Esophagus squamous epithelium (tissue), 5 donors: ENCODE measurements at regions not wholly inside any gene's neighbourhood (a gene's known extent, or its start where the extent isn't known, plus 50 kb on each side); places are given as distances from the start of the nearest gene placed in this dataset.

Experiments
- DNase-seq: peaks from one replicate; lab custom pipeline; 2025; lab: John Stamatoyannopoulos, UW
- H3K27ac ChIP-seq, 4 donors: fragments of 200-600 bp; sonication (generic); one replicate each; pipeline ENCODE4 v1.5.1; 2016 to 2019; ENCODE audit warnings: mild to moderate bottlenecking in 1 of 4
- H3K27me3 ChIP-seq, 4 donors: fragments of 200-600 bp; sonication (generic); 1 replicate in 3 of 4; 2 replicates in 1 of 4; pipeline versions ENCODE4 v1.5.1 to v1.6.0; 2017 to 2021; ENCODE audit warnings: antibody characterized with exemption in 1 of 4
- H3K36me3 ChIP-seq, 3 donors: fragments of 200-600 bp; sonication (generic); one replicate each; pipeline ENCODE4 v1.5.1; 2016 to 2019
- H3K4me1 ChIP-seq, 3 donors: fragments of 200-600 bp; sonication (generic); one replicate each; pipeline ENCODE4 v1.5.1; 2017 to 2019
- H3K4me3 ChIP-seq, 4 donors: fragments of 200-600 bp; sonication (generic); 1 replicate in 3 of 4; 2 replicates in 1 of 4; pipeline ENCODE4 v1.5.1; 2016 to 2019; ENCODE audit warnings: mild to moderate bottlenecking in 2 of 4, moderate library complexity in 1 of 4
- H3K9me3 ChIP-seq, 3 donors: fragments of 200-600 bp; sonication (generic); one replicate each; pipeline ENCODE4 v1.5.1; 2016 to 2019
- POLR2A ChIP-seq, 4 donors: fragments of 450-650 bp; IDR thresholded peaks; one replicate each; pipeline ENCODE4 v1.6.1; 2017; ENCODE audit warnings: antibody characterized with exemption in 4 of 4, mild to moderate bottlenecking in 4 of 4, moderate library complexity in 3 of 4
- WGBS, 2 donors: methylation state at CpG; one replicate each; pipeline ENCODE4 v1.1.5; 2018; 5-methylcytosine and 5-hydroxymethylcytosine counted together
- intact Hi-C: fragments of 100-400 bp; cut with DNase I; formaldehyde crosslinking; loops from one replicate; pipeline ENCODE4 v1.15.0; 2022
- TF ChIP-seq, protein P1 (sequence below), 6 experiments: fragments of 450-650 bp in 4 of 6; fragments of 200-600 bp in 2 of 6; sonication (generic) in 2 of 6; IDR thresholded peaks; one replicate each; pipeline ENCODE4 v1.5.1; 2016 to 2019; ENCODE audit warnings: antibody characterized with exemption in 6 of 6, mild to moderate bottlenecking in 4 of 6, moderate library complexity in 4 of 6
- donor health status: DM: yes; HTN: yes; CAD: no.

GRCh38 chr2:38212312-38212711, 136.4 kb upstream of the CYP1B1 start:
- Histone ChIP-seq H3K36me3 (no peaks in the 10 kb centered on the region), H3K4me3 (no peak overlapping the region), H3K27ac (no peak overlapping the region), H3K4me1 (peaks cover 0 to 20% (median 0%) of the 10 kb centered on the region in 3 donors), H3K9me3 (no peaks in the 10 kb centered on the region), H3K27me3 (peaks cover 0 to under 1% (median 0%) of the 10 kb centered on the region in 4 donors)
- intact Hi-C loops: no loop called here
- no peak for TF ChIP-seq POLR2A (IDR thresholded peaks at IDR 0.05)
- TF ChIP-seq, protein P1, sequence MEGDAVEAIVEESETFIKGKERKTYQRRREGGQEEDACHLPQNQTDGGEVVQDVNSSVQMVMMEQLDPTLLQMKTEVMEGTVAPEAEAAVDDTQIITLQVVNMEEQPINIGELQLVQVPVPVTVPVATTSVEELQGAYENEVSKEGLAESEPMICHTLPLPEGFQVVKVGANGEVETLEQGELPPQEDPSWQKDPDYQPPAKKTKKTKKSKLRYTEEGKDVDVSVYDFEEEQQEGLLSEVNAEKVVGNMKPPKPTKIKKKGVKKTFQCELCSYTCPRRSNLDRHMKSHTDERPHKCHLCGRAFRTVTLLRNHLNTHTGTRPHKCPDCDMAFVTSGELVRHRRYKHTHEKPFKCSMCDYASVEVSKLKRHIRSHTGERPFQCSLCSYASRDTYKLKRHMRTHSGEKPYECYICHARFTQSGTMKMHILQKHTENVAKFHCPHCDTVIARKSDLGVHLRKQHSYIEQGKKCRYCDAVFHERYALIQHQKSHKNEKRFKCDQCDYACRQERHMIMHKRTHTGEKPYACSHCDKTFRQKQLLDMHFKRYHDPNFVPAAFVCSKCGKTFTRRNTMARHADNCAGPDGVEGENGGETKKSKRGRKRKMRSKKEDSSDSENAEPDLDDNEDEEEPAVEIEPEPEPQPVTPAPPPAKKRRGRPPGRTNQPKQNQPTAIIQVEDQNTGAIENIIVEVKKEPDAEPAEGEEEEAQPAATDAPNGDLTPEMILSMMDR (IDR thresholded peaks at IDR 0.05): no peak
- 86 to 87% methylated on average over 2 of the region's 2 CpGs for WGBS, 2 donors
- DNase-seq: no peak

GRCh38 chr2:38207168-38207567, 131.2 kb upstream of the CYP1B1 start:
- no peaks in the 10 kb centered on the region for H3K36me3 ChIP-seq
- no peaks in the 10 kb centered on the region for H3K9me3 ChIP-seq
- intact Hi-C loops: no loop called here
- H3K4me3 ChIP-seq: no peak overlapping the region
- no peaks in the 10 kb centered on the region for H3K4me1 ChIP-seq
- 80 to 85% methylated on average over 1 of the region's 1 CpG for WGBS, 2 donors
- no peak for TF ChIP-seq POLR2A (IDR thresholded peaks at IDR 0.05)
- TF ChIP-seq, protein P1 (IDR thresholded peaks at IDR 0.05): no peak
- no peak for DNase-seq
- no peaks in the 10 kb centered on the region for H3K27me3 ChIP-seq
- H3K27ac ChIP-seq: no peak overlapping the region

DNA sequence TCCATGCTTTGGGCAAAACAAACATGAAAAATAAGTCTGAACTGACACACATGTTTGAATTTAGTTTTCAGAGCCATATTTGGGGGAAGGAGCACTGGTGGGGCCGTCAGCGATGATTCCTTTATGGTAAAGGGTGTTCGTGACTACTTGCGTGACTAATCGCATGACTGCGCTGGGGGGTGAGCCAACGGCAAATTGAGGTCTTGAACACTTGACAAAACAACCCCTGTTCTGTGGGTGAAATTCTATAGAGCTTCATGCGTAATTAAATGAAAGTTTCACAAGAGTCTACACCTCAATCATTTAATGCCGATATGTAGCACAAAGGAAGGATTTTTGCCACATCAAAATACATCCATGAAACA, 127.5 kb upstream of the CYP1B1 start:
- WGBS, 2 donors: 90 to 92% methylated on average over 9 of the region's 9 CpGs
- H3K36me3 ChIP-seq: no peaks in the 10 kb centered on the region
- intact Hi-C loops: no loop called here
- TF ChIP-seq, protein P1 (IDR thresholded peaks at IDR 0.05): no peak
- TF ChIP-seq POLR2A (IDR thresholded peaks at IDR 0.05): no peak
- H3K4me3 ChIP-seq: no peak overlapping the region
- H3K9me3 ChIP-seq: no peaks in the 10 kb centered on the region
- no peaks in the 10 kb centered on the region for H3K27me3 ChIP-seq
- H3K4me1 ChIP-seq: no peaks in the 10 kb centered on the region
- no peak for DNase-seq
- H3K27ac ChIP-seq: no peak overlapping the region

DNA sequence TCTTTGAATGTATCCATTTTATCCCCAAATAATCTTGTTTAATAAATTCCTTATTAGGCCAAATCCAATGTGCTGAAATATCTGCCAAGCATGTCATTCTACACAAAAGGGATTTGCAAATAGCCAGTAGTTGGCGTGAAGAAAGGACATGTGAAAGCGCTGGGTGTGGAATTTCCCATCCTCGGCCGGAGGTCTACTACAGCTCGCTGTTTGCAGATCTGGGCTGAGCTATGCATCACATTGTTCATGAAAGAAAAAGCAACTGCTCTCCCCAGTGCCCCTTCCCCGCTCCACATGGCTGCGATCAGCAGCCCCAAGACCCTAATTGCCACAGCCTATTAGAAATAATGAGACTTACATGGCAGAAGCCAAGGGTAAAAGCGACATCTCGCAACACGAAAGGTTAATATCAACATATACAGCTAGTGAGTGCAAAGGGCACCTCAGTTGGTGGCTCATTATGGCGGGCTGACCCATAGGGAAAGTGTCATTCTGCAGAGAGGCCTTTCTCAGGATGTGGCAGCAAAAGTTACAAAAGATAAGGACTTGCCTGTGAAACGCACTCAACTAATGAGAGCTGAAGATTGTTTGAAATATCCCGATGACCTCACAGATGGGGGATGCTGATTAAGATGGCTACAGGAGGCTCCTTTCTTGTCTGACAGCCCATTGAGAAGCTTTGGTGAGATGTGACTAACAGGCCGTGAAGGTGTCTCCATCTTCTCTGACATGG, 126.9 kb upstream of the CYP1B1 start:
- H3K9me3 ChIP-seq: no peaks in the 10 kb centered on the region
- H3K27ac ChIP-seq: no peak overlapping the region
- 90 to 91% methylated on average over 14 of the region's 14 CpGs for WGBS, 2 donors
- H3K4me1 ChIP-seq: no peaks in the 10 kb centered on the region
- no peak overlapping the region for H3K4me3 ChIP-seq
- intact Hi-C loops: no loop called here
- no peaks in the 10 kb centered on the region for H3K27me3 ChIP-seq
- TF ChIP-seq, protein P1 (IDR thresholded peaks at IDR 0.05): no peak
- TF ChIP-seq POLR2A (IDR thresholded peaks at IDR 0.05): no peak
- no peak for DNase-seq
- no peaks in the 10 kb centered on the region for H3K36me3 ChIP-seq

DNA sequence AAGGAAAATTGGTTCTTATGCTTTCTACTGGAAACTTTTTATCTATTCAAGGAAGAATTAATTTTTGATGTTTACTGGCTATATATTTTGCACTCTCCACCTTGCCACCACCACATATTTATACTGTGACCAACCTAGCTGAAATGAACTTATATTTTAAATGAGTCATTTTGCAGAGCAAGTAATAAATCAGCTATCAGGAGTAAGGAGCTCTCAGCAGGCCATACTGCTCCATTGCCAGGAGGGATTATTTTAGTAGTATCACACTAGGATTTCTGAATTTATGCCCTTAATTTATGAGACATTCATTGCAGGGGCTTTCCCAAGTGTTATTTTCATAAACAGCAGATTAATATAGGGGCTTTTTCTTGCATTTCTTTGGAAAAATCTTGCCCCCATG, 125.8 kb upstream of the CYP1B1 start:
- Histone ChIP-seq H3K27ac (no peak overlapping the region), H3K4me3 (no peak overlapping the region), H3K27me3 (no peaks in the 10 kb centered on the region), H3K4me1 (no peaks in the 10 kb centered on the region), H3K36me3 (no peaks in the 10 kb centered on the region), H3K9me3 (no peaks in the 10 kb centered on the region)
- TF ChIP-seq POLR2A (IDR thresholded peaks at IDR 0.05): no peak
- TF ChIP-seq, protein P1 (IDR thresholded peaks at IDR 0.05): no peak
- no peak for DNase-seq
- intact Hi-C loops: no loop called here
